ENCODE measurements at regions not wholly inside any gene's neighbourhood (a gene's known extent, or its start where the extent isn't known, plus 50 kb on each side); places are given as distances from the start of the nearest gene placed in this dataset.

GRCh38 chr2:128395640-128396499 is 77.2 kb upstream of the HS6ST1 start:
- DNase-seq (ENCODE audit: low spot score in 2 of 2) = peak in 1 of 2 donors; percentile 70
- 69 to 72% methylated on average over 15 of the region's 15 CpGs for WGBS, 2 donors
- TF ChIP-seq POLR2A (IDR thresholded peaks at IDR 0.05) = no peak
- no peak for TF ChIP-seq CTCF (IDR thresholded peaks at IDR 0.05)
- intact Hi-C loops (cut with DNase I; ENCODE audit: low total_unique reads) = no loop called here
- no peak overlapping the region for H3K4me3 ChIP-seq (ENCODE audit: low read depth, poor library complexity, severe bottlenecking)

GRCh38 chr2:128396500-128396891 is 77.8 kb upstream of the HS6ST1 start:
- H3K4me3 ChIP-seq (ENCODE audit: low read depth, poor library complexity, severe bottlenecking) = no peak overlapping the region
- DNase-seq (ENCODE audit: low spot score in 2 of 2) = peak in 1 of 2 donors; percentile 68
- 58 to 63% methylated on average over 6 to 7 of the region's 7 CpGs for WGBS, 2 donors
- TF ChIP-seq CTCF (IDR thresholded peaks at IDR 0.05) (no peak), POLR2A (IDR thresholded peaks at IDR 0.05) (no peak)
- intact Hi-C loops (cut with DNase I; ENCODE audit: low total_unique reads) = no loop called here

- intact Hi-C loops (cut with DNase I; ENCODE audit: low total_unique reads) = no loop called here
- H3K4me3 ChIP-seq (ENCODE audit: low read depth, poor library complexity, severe bottlenecking) = no peak overlapping the region
- TF ChIP-seq CTCF (IDR thresholded peaks at IDR 0.05) (no peak), POLR2A (IDR thresholded peaks at IDR 0.05) (no peak)
- WGBS, 2 donors = 54 to 69% methylated on average over 2 of the region's 2 CpGs
- DNase-seq (ENCODE audit: low spot score in 2 of 2) = no peak
Observed at GRCh38 chr2:128396946-128397345, 78.3 kb upstream of the HS6ST1 start.

GRCh38 chr2:128399256-128399655 is 80.6 kb upstream of the HS6ST1 start:
- 74 to 86% methylated on average over 2 of the region's 2 CpGs for WGBS, 2 donors
- H3K4me3 ChIP-seq (ENCODE audit: low read depth, poor library complexity, severe bottlenecking) = no peak overlapping the region
- intact Hi-C loops (cut with DNase I; ENCODE audit: low total_unique reads) = no loop called here
- no peak for DNase-seq (ENCODE audit: low spot score in 2 of 2)
- TF ChIP-seq CTCF (IDR thresholded peaks at IDR 0.05) (no peak), POLR2A (IDR thresholded peaks at IDR 0.05) (no peak)

- intact Hi-C loops (cut with DNase I; ENCODE audit: low total_unique reads) = no loop called here
Observed at GRCh38 chr2:128399690-128400291, 81.1 kb upstream of the HS6ST1 start.

More at GRCh38 chr2:128399690-128400291, 81.1 kb upstream of the HS6ST1 start:
- H3K4me3 ChIP-seq (ENCODE audit: low read depth, poor library complexity, severe bottlenecking) = no peak overlapping the region
- 72 to 85% methylated on average over 5 of the region's 5 CpGs for WGBS, 2 donors
- TF ChIP-seq POLR2A (IDR thresholded peaks at IDR 0.05) (no peak), CTCF (IDR thresholded peaks at IDR 0.05) (no peak)
- DNase-seq (ENCODE audit: low spot score in 2 of 2) = peak in 1 of 2 donors; percentile 17

Data from lower leg skin (tissue), 4 donors.